Globus pallidus (tissue), 1 donor: ENCODE measurements at regions not wholly inside any gene's neighbourhood (a gene's known extent, or its start where the extent isn't known, plus 50 kb on each side); places are given as distances from the start of the nearest gene placed in this dataset.

Source experiments
- DNase-seq: peaks from one replicate; pipeline ENCODE4 v3.0.0-alpha.2; 2015; ENCODE audit warnings: low spot score

DNA sequence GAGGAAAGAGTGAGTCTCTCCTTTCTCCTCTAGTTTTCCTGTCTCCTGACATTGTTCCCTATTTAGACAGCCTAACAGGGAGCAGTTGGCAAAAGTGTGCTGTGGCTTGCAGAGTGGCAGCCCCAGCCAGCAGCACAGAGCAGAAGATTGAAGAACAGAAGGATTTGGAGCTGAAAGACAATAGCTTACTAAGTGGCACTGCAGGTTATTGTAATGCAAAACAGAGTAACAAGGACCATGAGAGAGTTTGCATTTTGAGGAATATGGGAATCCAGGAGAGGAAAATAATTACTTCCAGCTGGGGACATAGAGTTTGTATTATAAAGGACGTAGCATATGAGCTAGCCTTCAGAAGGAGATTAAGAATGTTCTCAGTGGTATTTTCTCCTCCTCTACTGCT is 342.4 kb downstream of the AKAIN1 start:
- no peak for DNase-seq

DNA sequence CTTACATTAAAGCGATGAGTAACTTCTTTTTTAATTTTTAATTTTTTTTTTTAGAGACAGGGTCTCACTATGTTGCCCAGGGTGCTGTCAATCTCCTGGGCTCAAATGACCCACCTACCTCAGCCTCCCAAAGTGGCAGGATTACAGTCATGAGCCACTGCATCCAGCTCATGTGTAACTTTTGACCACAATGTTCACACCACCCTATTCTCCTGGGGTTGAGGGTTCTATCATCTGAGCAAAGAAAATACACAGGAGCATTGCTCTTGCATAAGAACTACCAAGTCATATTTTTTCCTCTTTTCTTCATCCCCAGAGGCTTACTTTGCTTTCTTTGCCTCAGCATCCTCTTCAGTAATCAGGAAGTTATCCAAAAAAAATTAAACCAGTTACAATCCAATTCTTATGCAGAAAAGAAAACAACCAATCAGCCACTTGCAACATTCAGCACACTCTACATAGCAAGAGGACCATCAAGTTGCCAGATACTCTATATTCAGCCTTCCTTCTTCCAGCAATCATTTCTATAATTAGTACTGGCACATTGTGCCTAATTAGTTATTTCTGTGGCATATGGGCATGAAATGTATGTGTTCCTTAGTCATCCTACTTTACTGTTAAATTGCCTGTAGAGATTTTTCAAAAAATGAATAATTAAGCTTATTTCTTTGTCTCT is 345.6 kb downstream of the AKAIN1 start:
- no peak for DNase-seq

DNA sequence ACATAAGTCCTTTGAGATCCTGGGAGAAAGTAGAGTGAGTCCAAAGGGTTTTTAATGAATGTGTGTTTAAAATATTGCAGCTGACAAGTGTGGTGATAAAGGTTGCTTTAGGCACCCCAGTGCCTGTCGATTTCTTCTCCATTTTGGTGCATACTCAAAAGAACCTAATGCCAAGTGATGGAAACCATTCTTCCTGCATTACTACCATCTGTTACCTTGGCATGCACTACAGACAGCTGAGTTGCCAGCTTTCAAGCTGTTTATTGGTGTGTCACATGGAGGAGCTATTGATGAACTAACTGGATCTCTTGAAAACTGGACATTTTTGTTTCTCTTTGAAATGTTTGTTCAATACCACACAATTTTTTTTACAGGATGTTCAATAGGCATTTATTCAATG is 350.0 kb downstream of the AKAIN1 start:
- DNase-seq = no peak

DNA sequence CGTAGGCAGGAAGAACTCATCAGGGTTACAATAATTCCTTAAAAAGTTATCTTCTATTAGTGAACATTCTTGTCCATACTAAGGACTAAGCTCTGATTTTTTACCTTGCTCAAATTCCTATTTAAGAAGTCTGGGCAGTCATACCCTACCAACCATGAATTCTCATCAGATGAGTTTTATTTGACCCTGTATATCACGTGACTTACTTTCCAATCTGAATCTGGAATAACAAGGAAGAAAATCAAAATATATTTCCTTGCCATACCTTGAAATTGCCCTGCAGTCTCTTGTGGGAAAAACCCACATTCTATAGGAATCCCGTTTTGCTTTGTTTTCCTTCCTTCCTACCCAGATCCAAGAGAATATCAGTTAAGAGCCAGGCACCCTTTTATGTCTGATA is 352.7 kb downstream of the AKAIN1 start:
- DNase-seq = no peak

DNA sequence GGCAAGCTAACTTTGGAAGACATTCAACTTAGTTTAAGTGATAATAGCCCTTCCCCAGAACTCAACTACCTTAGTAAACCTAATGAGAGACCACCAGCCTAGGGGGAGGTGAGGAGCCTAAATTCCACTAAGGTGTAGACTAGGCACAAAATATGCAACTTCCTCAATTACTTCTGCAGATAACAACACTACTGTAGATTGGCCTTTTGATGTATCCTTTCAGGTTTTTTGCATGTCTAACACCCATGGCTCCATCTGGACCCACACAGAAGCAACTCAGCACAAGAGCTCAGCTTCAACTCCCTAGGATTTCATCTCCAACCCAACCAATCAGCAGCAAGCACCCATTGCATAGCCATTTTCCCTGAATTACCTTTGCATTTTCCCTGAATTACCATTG is 353.3 kb downstream of the AKAIN1 start:
- no peak for DNase-seq

DNA sequence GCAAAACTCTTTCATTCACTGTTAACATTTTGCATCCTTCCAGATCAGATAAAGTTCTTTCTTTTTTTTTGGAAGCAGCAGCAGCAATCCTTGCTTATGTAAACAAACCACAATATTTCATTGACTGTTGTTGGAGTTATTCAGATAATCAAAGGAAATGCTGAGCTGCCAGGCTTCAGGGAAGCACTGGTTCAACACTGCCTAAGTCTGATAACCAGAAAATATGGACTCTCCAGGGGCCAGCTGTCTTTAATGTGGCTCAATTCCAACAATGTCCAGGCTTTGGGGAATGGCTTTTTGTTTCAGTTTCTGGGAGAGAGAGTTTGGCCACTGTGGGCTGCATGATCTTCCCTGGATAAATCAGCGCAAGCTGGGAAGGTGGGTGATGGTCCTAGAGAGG is 354.3 kb downstream of the AKAIN1 start:
- no peak for DNase-seq

DNA sequence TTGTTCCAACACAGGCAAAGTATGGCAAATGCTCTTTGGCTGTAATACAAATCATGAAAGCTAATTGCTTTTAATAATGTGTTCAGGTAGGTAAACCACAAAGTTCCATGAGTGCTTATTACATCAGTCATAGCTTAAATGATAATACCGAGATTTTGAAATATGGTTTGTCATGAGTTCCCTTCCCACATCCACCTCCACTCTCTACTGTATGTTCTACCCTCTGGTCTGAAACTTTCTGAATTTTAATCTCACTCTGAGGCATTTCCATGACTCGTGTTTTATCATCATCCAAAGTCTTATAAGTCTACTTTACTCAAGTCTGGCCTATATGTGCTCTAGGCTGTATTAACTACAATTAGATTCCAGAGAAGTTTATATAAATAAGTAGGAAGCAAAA is 354.8 kb downstream of the AKAIN1 start:
- no peak for DNase-seq

DNA sequence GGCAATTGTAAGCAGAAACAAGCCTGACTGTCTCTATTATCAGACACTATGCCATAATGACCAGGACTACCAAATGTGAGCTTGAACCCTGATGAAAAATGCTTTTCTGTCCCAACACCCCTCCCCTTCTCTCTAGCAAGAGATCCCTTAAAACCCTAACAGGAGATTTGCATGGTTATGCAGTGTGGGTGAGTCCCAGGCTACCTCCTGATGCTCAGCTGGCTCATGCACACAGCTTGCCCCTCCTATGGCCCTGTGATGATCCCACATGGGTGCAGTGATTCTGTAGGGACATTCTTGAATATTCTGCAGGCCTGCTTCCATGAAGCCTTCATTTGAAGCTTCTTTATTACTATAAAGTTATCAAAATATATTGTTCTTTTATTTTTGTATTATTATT is 357.4 kb downstream of the AKAIN1 start:
- DNase-seq = no peak

DNA sequence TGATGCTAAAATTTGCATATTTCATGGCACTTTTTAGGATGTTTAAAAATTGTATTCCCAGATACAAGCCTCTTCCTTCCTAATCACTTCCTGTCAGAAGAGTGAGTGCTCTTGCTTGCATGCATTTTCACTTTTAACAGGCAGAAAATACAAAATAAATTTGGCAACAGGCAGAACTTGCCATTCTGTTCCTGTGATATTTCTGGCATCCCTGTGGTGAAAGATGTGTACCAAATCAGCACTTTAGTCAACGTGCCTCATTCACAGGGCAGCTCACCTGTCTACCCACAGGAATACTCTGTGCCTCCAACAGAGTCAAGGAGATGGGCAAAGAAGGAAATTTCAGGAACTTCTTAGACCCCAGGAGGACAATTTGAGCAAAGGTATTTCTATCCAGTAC is 360.9 kb downstream of the AKAIN1 start:
- DNase-seq = no peak

DNA sequence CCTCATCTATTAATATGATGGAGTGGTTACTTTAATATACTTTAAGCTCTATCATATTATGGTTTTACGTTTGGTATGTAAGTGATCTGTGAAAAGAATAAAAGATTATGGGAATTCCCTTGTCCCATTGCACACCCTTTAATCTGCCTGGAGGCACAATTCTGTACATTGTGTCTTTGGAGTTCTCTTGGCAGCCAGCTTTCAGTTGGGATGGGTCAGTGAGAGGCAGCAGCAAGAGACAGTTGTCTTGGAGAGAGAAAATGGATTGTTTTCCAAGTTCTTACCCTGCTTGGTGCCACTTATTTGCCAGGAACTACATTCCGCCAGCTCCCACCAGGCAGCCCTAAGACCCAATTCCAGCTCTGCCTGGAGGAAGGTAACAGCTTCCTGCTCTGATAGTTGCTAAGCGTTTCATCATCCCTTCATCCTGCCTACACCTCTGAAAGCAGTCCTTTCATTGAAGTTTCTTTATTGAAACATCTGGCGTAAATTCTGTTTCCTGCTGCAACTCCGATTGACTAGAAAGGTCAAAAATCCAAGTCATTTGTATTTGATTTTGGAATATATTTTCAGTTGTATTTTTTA is 365.2 kb downstream of the AKAIN1 start:
- DNase-seq = no peak

DNA sequence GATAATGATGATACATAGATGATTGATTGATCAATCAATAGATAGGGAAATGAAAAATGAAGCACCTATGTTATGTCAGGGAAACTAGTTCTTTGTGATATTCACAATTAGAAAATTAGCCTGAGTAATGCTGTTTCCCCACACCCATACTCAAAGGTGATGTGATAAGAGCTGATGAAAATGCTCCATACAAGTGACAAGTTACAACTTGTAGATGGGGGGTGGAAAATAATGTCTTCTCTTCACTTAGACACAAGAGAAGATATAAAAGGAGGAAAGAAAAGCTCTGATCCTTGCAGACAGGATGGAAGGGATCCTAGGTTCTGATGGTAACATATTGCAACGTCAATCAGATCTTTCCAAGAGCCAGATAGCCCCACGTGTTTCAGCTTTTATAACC is 365.9 kb downstream of the AKAIN1 start:
- DNase-seq = no peak

DNA sequence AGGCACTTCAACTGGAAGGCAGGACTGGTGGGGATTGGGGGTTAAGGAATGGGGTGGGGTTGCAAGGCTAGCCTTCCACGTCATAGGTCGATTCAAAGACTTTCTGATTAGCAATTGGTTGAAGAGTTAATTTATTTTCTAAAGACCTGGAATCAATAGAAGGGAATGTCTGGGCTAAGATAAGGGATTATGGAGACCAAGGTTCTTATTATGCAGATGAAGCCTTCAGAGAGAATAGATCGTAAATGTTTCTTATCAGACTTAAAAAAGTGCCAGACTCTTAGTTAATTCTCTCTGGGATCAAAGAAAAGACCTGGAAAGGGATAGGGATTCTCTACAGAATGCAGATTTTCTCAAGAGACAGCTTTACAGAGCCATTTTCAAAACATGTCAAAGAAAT is 368.0 kb upstream of the DLGAP1 start:
- DNase-seq = no peak

DNA sequence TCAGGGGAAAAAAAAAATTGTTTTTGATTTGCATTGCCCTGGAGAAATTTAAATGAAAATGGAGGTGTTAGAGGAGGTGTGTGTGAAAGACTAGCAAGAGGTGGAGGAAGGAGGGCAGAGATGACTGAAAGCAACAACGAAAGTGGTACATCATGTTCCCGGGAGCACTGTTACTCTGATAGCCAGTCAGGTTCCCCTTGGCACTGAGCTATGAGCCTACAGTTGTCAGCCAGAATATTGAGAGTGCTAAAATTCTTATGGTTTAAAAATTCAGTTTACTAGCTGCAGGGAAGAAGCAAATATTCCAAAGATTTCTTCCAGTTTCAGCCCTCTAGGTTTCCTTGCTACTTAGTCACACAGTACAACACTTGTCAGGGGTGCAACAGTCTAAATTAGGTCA is 366.7 kb upstream of the DLGAP1 start:
- no peak for DNase-seq

DNA sequence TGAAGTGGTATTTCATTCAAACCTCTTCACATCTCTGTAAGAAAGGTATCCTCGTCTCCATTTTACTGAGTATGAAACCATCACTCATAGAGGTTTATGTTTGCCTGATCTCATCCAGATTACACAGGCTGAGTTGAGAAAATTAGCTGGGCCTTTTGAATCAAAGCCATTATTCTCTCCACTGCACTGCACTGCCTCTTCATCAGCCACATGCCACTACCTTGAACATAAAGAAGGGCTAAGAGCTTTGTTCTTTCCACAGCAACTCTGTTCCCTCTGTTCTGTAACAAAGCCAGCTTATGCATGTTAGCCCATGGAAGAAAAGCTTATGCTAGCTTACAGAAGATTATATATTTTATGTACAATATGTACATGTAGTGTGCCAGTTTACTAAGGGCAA is 362.6 kb upstream of the DLGAP1 start:
- no peak for DNase-seq

DNA sequence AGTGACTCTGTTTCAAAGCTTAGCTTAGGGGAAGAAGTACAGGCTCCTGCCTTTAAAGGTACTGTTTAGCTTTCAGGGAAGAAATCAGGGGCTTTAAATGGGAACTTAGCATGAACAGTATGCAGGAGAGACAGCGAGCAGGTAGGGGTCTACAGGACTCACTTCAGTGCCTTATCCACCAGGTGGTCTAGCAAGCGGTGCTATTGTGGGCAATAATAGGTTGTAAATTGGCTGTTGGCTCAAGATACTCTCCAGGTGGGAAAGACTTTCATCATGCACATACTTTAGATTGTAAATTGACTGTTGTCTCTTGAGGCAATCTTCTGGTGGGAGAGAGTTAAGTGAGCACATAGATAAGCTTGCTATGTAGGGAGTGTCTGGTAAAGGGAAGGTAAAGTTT is 358.6 kb upstream of the DLGAP1 start:
- no peak for DNase-seq

DNA sequence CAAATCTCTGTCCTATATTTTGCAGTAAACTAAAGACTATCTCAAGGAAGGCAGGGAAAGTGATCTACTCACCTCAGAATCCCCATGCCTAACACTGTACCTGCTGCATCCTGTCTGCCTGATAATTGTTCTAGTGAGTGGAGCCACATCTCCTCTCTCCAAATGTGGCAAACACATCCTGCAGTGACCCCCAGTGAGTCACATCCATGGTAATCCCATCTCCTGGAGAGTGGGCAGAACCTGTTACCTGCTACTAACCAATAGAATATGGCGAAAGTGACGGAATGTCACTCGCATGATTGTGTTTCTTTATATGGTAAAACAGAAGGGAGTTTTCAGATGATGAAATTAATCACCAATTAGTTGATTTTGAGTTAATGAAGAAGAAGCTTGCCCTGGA is 353.8 kb upstream of the DLGAP1 start:
- DNase-seq = no peak

DNA sequence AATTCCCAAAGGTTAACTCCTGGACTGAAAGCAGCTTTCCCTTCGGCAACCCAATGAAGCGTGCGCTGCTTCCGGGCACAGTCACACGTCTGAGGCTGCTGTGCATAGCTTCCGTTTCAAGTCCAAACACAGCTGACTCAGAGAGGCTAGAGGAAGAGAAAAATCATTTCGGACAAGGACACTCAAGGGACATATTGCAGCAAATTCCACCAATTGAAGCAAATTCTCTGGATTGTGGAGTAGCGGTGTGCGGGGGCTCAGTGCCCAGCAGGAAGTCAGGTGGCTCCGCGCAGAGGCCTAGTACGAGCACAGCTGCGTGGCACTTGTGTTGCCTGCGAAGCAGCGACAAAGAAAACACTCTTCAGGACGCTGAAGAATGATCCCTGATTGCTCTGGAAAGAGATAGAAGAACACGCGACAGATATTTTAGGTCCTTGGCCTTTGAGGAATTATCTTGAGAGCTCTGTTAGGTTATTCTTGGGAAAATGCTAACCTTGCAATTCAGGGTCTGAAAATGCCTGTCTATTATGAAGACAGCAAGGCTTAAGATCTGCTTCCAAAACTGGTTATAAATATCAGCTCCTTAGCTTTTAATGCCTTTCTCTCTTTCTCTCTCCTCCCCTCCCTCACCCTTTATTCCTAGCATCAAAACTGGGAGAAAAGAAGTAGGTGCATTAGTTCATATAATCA is 352.6 kb upstream of the DLGAP1 start:
- DNase-seq = no peak

DNA sequence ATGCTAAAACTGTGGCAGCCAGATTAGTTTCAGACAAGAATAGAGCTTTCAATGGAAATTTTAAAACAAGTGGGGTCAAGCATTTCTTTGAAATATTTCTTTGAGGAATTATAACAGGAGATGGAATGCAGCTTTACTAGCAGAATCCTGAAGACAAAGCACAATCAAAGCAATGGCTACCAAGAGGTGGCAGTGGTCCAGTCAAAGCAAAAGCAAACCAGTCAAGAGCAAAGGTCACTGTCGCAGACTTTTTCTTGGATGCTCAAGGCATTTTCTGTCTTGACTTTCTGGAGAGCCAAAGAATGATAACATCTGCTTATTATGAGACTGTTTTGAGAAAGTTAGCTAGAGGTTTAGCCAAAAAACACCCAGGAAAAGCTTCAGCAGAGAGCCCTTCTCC is 351.2 kb upstream of the DLGAP1 start:
- no peak for DNase-seq

DNA sequence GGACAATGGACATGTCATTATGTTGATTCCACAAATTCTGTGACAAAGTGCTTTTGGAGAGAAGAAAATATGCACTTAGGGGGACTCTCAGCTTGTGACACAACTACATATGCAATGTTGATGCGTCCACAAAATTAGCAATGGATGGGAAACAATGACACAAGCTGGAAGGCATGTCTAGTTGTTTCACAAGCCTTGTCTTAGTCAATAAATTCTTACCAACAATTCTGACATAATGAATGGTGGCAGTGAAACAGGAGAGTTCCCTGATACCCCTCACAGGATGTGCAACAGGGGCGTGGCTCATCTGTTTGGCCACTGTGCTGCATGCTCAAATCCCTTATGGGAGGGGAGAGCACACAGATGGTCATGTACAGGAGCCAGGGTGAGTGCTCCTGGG is 347.2 kb upstream of the DLGAP1 start:
- no peak for DNase-seq

DNA sequence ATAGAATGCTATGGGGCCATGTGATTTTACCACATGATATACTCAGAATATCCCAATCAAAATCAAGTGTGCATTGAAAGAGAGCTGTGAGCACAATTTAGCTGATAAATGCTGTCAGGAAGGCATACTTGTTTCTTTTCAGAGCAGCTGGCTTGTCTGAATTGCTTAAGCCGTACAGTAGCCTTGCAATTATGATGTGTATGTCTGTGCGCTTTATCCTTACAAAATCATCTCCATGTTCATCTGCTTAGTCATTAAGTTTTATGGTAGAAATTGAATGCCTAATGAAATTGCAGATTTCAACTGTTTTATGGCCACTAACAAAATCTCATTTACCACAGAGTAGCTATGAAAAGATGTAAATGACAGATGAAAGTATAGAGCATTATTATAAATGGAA is 346.0 kb upstream of the DLGAP1 start:
- DNase-seq = no peak

DNA sequence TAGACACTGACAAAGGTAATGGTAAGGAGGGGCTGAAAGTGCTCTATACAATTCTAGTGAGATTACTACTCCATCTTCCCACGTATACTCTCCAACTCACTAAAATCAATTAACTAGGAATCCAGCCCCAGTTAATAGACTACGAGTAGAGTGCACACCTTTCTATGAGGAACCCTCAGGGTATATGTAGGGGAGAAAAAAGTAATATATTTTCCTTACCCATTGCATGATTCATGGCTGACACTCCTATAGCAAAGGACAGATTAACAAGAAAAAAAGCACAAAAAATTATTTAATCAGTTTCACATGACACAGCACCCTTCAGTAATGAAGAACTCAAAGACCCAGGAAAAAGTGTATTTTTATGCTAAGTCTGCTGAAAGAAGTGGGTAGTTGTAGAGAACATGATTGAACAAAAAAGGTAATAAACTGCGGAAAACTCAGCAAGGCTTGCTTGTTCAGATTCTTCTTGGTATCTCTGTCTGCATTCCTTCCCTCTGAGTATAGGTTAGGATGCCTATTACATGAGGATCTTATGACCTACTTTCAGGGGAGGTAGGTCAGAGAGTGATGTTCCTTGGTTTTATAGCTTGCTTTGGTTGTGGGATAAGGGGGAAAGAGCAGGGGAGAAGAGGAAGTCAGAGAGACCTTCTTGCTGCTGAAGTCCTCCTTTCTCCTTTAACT is 342.0 kb upstream of the DLGAP1 start:
- no peak for DNase-seq

DNA sequence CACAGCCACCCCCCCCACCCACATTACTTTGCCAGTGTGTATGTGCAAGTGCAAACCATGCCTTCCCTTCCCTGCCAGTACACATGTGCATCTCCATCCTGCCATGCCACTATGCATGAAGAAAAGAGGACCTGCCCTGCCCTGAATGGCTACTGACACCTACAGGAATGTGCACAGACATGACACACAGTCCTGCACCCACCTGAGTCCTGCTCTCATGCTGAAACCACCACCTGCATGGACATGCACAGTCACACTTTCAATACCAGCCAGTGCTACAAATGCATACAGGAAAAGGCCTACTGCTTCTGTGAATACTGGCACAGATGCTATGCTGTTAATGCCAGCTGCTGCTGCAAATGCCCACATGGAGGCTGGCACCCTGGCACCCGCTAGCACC is 334.4 kb upstream of the DLGAP1 start:
- no peak for DNase-seq

DNA sequence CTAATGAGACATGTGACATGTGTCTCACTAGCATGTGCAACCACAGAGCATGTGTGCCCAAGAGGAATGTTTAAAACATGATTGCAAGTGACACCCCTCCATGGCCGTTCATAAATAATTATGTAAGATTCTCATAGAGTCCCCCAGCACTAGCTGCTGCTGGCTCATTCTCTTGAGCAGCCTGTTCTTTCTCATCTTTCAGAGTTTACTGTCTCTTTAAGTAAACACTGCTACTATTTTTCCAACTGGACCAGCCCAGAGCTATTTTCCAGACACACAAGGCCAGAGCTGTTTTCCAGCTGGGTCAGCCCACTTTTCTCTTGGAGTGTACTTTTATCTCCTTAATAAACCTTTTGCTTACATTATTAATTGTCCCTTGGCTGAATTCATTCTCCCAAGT is 326.8 kb upstream of the DLGAP1 start:
- no peak for DNase-seq
